ENCODE measurements at regions not wholly inside any gene's neighbourhood (a gene's known extent, or its start where the extent isn't known, plus 50 kb on each side); places are given as distances from the start of the nearest gene placed in this dataset.
A peak's percentile ranks its signal among the peaks of the same experiment; 100 is the strongest.

DNA sequence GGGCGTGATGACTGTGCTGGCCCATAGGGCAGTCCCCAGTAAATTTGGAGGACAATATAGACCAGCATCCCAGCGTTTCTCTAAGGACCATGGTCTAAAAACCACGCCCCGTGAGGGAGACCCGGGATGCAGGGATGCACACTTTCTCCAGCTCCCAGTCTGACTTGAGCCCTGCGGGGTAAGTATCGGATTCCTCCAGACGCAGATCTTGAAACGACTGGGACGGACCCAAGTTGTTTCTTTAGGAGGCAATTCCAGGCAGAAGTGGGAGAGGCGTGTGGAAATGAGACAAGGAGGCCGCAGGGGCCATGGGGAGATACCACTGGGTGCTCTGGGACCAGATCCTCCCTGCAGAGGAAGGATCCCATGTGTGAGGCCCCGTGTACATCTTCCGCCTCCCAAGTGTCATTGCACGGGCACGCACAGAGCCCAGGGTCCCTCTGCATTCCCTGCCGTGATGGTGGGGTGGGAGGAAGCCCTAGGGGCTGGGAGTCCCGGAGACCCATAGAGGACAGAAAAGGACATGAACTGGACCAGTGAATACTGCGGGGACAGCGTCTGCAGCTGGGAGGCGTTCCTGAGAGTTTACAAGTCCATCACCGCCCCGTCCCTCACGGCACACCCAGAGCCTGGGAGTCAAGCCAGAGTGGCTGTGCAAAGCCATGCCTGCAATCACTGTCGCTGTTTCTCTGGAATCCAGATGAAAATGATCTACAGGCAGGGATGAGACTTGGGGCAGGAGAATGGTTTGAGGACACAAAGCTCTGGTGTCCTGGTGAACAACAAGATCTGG lies 522.9 kb downstream of the CDH26 start:
- TF ChIP-seq, protein P1, sequence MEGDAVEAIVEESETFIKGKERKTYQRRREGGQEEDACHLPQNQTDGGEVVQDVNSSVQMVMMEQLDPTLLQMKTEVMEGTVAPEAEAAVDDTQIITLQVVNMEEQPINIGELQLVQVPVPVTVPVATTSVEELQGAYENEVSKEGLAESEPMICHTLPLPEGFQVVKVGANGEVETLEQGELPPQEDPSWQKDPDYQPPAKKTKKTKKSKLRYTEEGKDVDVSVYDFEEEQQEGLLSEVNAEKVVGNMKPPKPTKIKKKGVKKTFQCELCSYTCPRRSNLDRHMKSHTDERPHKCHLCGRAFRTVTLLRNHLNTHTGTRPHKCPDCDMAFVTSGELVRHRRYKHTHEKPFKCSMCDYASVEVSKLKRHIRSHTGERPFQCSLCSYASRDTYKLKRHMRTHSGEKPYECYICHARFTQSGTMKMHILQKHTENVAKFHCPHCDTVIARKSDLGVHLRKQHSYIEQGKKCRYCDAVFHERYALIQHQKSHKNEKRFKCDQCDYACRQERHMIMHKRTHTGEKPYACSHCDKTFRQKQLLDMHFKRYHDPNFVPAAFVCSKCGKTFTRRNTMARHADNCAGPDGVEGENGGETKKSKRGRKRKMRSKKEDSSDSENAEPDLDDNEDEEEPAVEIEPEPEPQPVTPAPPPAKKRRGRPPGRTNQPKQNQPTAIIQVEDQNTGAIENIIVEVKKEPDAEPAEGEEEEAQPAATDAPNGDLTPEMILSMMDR (IDR thresholded peaks at IDR 0.05; ENCODE audit: control extremely low read depth in 1 of 3, insufficient read depth in 1 of 3, low read depth in 1 of 3, low read length in 3 of 3) = peak in 2 of 3 experiments; percentile 4 to 15; a peak in 2 of 4 replicates
- TF ChIP-seq SP4 (IDR thresholded peaks at IDR 0.05; ENCODE audit: low read length) (no peak), POLR2AphosphoS5 (IDR thresholded peaks at IDR 0.05; ENCODE audit: low read depth, low read length) (no peak)

Measured in H1 (cell line).